ENCODE measurements at regions not wholly inside any gene's neighbourhood (a gene's known extent, or its start where the extent isn't known, plus 50 kb on each side); places are given as distances from the start of the nearest gene placed in this dataset.

- TF ChIP-seq CTCF (IDR thresholded peaks at IDR 0.05) = no peak
- no peak for TF ChIP-seq POLR2A (IDR thresholded peaks at IDR 0.05)
These were observed 286.9 kb downstream of the INSIG2 start for GRCh38 chr2:118374974-118375755.

Data from thyroid gland (tissue), 4 donors.